ENCODE measurements at regions not wholly inside any gene's neighbourhood (a gene's known extent, or its start where the extent isn't known, plus 50 kb on each side); places are given as distances from the start of the nearest gene placed in this dataset.
A peak's percentile ranks its signal among the peaks of the same experiment; 100 is the strongest.

- DNase-seq (ENCODE audit: low read depth), result peak; percentile 57
These were observed 415.4 kb upstream of the CCDC196 start for GRCh38 chr14:66070542-66071319.

- no peak for DNase-seq (ENCODE audit: low read depth)
These were observed 413.7 kb upstream of the CCDC196 start for GRCh38 chr14:66072190-66073084.

- no peak for DNase-seq (ENCODE audit: low read depth)
These were observed 411.6 kb upstream of the CCDC196 start for GRCh38 chr14:66074537-66074936.

- DNase-seq (ENCODE audit: low read depth), result no peak
These were observed 410.0 kb upstream of the CCDC196 start for GRCh38 chr14:66076176-66076575.

- DNase-seq (ENCODE audit: low read depth), result no peak
These were observed 408.2 kb upstream of the CCDC196 start for GRCh38 chr14:66078006-66078405.

GRCh38 chr14:66081594-66082376 is 404.4 kb upstream of the CCDC196 start:
- no peak for DNase-seq (ENCODE audit: low read depth)

GRCh38 chr14:66085224-66085623 is 400.9 kb upstream of the CCDC196 start:
- no peak for DNase-seq (ENCODE audit: low read depth)

GRCh38 chr14:66085665-66086064 is 400.5 kb upstream of the CCDC196 start:
- no peak for DNase-seq (ENCODE audit: low read depth)

- DNase-seq (ENCODE audit: low read depth), result no peak
These were observed 398.9 kb upstream of the CCDC196 start for GRCh38 chr14:66087231-66087630.

- DNase-seq (ENCODE audit: low read depth), result no peak
These were observed 397.5 kb upstream of the CCDC196 start for GRCh38 chr14:66088656-66089055.

GRCh38 chr14:66092206-66092605 is 394.0 kb upstream of the CCDC196 start:
- no peak for DNase-seq (ENCODE audit: low read depth)

GRCh38 chr14:66092748-66093147 is 393.4 kb upstream of the CCDC196 start:
- no peak for DNase-seq (ENCODE audit: low read depth)

GRCh38 chr14:66094001-66094727 is 392.0 kb upstream of the CCDC196 start:
- DNase-seq (ENCODE audit: low read depth), result no peak

GRCh38 chr14:66099451-66099850 is 386.7 kb upstream of the CCDC196 start:
- DNase-seq (ENCODE audit: low read depth), result no peak

GRCh38 chr14:66099931-66100330 is 386.2 kb upstream of the CCDC196 start:
- DNase-seq (ENCODE audit: low read depth), result no peak

- DNase-seq (ENCODE audit: low read depth), result no peak
These were observed 384.5 kb upstream of the CCDC196 start for GRCh38 chr14:66101662-66102061.

- DNase-seq (ENCODE audit: low read depth), result no peak
These were observed 381.7 kb upstream of the CCDC196 start for GRCh38 chr14:66104486-66104885.

GRCh38 chr14:66105815-66106214 is 380.4 kb upstream of the CCDC196 start:
- DNase-seq (ENCODE audit: low read depth), result no peak

GRCh38 chr14:66109426-66109825 is 376.7 kb upstream of the CCDC196 start:
- DNase-seq (ENCODE audit: low read depth), result no peak

- DNase-seq (ENCODE audit: low read depth), result no peak
These were observed 374.3 kb upstream of the CCDC196 start for GRCh38 chr14:66111891-66112290.

- DNase-seq (ENCODE audit: low read depth), result no peak
These were observed 372.1 kb upstream of the CCDC196 start for GRCh38 chr14:66114071-66114470.
